Mucosa of descending colon (tissue), 3 donors: ENCODE measurements at regions not wholly inside any gene's neighbourhood (a gene's known extent, or its start where the extent isn't known, plus 50 kb on each side); places are given as distances from the start of the nearest gene placed in this dataset.

Source experiments
- ATAC-seq: fragments of 200-7000 bp; cut with Tn5 transposase; one replicate; pipeline ENCODE4 v1.9.1; 2020; ENCODE audit warnings: mild to moderate bottlenecking, moderate library complexity
- DNase-seq, 3 donors: peaks; one replicate each; pipeline ENCODE4 v3.0.0-alpha.2; 2020
- H3K36me3 ChIP-seq: fragments of 200-600 bp; one replicate; pipeline ENCODE4 v1.8.0; 2021; ENCODE audit warnings: low read depth, mild to moderate bottlenecking
- H3K4me1 ChIP-seq: fragments of 200-600 bp; one replicate; pipeline ENCODE4 v1.8.0; 2021; ENCODE audit warnings: low read depth, mild to moderate bottlenecking
- H3K4me3 ChIP-seq: fragments of 200-600 bp; one replicate; pipeline ENCODE4 v1.8.0; 2021; ENCODE audit warnings: mild to moderate bottlenecking
- H3K9me3 ChIP-seq: fragments of 200-600 bp; one replicate; pipeline ENCODE4 v1.8.0; 2021; ENCODE audit warnings: mild to moderate bottlenecking
- CTCF ChIP-seq: fragments of 200-600 bp; IDR thresholded peaks from one replicate; pipeline ENCODE4 v1.8.0; 2022; ENCODE audit warnings: antibody characterized with exemption, mild to moderate bottlenecking
- intact Hi-C, 2 donors: fragments of 100-400 bp; cut with DNase I in 1 of 2; cut with micrococcal nuclease in 1 of 2; formaldehyde crosslinking; loops; one replicate each; pipeline versions ENCODE4 v1.11.0 to v1.11.1; 2022; cut with DNase I, micrococcal nuclease
- donor health status: DM: no; HTN: no; CAD: no; lungs with moderate emphysema.
- donor health status: DM: no; HTN: no; CAD: no.
- donor health status: DM: no; HTN: yes; CAD: no.

GRCh38 chr10:88190540-88191235 is 327.3 kb downstream of the PTEN start:
- no peak for TF ChIP-seq CTCF
- DNase-seq = no peak
- H3K36me3 ChIP-seq = no peaks in the 10 kb centered on the region
- H3K4me3 ChIP-seq = no peak overlapping the region
- intact Hi-C loops = no loop called here
- H3K9me3 ChIP-seq = no peaks in the 10 kb centered on the region
- peak; percentile 59 for ATAC-seq
- no peaks in the 10 kb centered on the region for H3K4me1 ChIP-seq

- ATAC-seq (no peak), DNase-seq (no peak)
- intact Hi-C loops = no loop called here
- Histone ChIP-seq H3K4me3 (no peak overlapping the region), H3K9me3 (no peaks in the 10 kb centered on the region), H3K36me3 (no peaks in the 10 kb centered on the region), H3K4me1 (no peaks in the 10 kb centered on the region)
- no peak for TF ChIP-seq CTCF
These were observed 329.6 kb downstream of the PTEN start for GRCh38 chr10:88193018-88193417.

- H3K36me3 ChIP-seq = no peaks in the 10 kb centered on the region
- intact Hi-C loops = no loop called here
- DNase-seq (no peak), ATAC-seq (peak; percentile 80)
- TF ChIP-seq CTCF = no peak
- no peak overlapping the region for H3K4me3 ChIP-seq
- no peaks in the 10 kb centered on the region for H3K9me3 ChIP-seq
- H3K4me1 ChIP-seq = no peaks in the 10 kb centered on the region
These were observed 330.8 kb downstream of the PTEN start for GRCh38 chr10:88194041-88194887.

GRCh38 chr10:88194961-88195367 is 331.5 kb downstream of the PTEN start:
- Histone ChIP-seq H3K9me3 (no peaks in the 10 kb centered on the region), H3K4me3 (no peak overlapping the region), H3K4me1 (no peaks in the 10 kb centered on the region), H3K36me3 (no peaks in the 10 kb centered on the region)
- ATAC-seq (no peak), DNase-seq (no peak)
- TF ChIP-seq CTCF = no peak
- intact Hi-C loops = no loop called here

GRCh38 chr10:88195841-88196240 is 332.4 kb downstream of the PTEN start:
- TF ChIP-seq CTCF = no peak

More at GRCh38 chr10:88195841-88196240, 332.4 kb downstream of the PTEN start:
- ATAC-seq (no peak), DNase-seq (no peak)
- no peak overlapping the region for H3K4me3 ChIP-seq
- no peaks in the 10 kb centered on the region for H3K4me1 ChIP-seq
- no peaks in the 10 kb centered on the region for H3K36me3 ChIP-seq
- intact Hi-C loops = no loop called here
- no peaks in the 10 kb centered on the region for H3K9me3 ChIP-seq
